ENCODE measurements at regions not wholly inside any gene's neighbourhood (a gene's known extent, or its start where the extent isn't known, plus 50 kb on each side); places are given as distances from the start of the nearest gene placed in this dataset.

- 36% methylated on average over 6 of the region's 6 CpGs for WGBS (ENCODE audit: insufficient coverage, insufficient replicate concordance, low lambda C conversion rate, missing lambda C conversion rate)
- intact Hi-C loops (cut with micrococcal nuclease; ENCODE audit: unreplicated experiment): no loop called here
- no peaks in the 10 kb centered on the region for H3K9me3 ChIP-seq (replicated peaks; ENCODE audit: control insufficient read depth, insufficient read depth, low read length)
- no peak overlapping the region for H2AFZ ChIP-seq (ENCODE audit: control insufficient read depth, low read depth, low read length)
- no peak overlapping the region for H3K27ac ChIP-seq (ENCODE audit: control insufficient read depth, insufficient read depth)
- ChIA-PET SMC1A (ENCODE audit: uncharacterized antibody, unreplicated experiment) (interaction anchor here (1.3 to 1.6 kb wide), 2 partner anchors 12 to 20 kb away, joined by 4 to 7 read pairs; no protein-coding TSS in a partner anchor), CTCF (interaction anchor here (0.9 to 1.2 kb wide), 3 partner anchors 9 to 18 kb away, joined by 3 to 4 read pairs (median 3); no protein-coding TSS in a partner anchor), POLR2A (interaction anchor here (0.6 kb wide), 1 partner anchor 134 kb away, joined by 3 read pairs; no protein-coding TSS in a partner anchor), RAD21 (ENCODE audit: unreplicated experiment) (no interaction called here)
- H3K4me1 ChIP-seq (ENCODE audit: control insufficient read depth, insufficient read depth, low read length): no peaks in the 10 kb centered on the region
- TF ChIP-seq CREB1 (IDR thresholded peaks at IDR 0.05; ENCODE audit: low read depth): no peak
- TF ChIP-seq TBL1XR1 (IDR thresholded peaks at IDR 0.05; ENCODE audit: low read depth, low read length): no peak
- no peak for TF ChIP-seq ATF2 (IDR thresholded peaks at IDR 0.05; ENCODE audit: low read length)
- TF ChIP-seq SKIL (IDR thresholded peaks at IDR 0.05; ENCODE audit: low read depth, poor library complexity, severe bottlenecking): no peak
- TF ChIP-seq TCF7 (IDR thresholded peaks at IDR 0.05; ENCODE audit: borderline replicate concordance): no peak
- no peak for TF ChIP-seq RCOR1 (conservative IDR thresholded peaks at IDR 0.05; ENCODE audit: low read depth, low read length)
- TF ChIP-seq YY1 (IDR thresholded peaks at IDR 0.05; ENCODE audit: low read depth, low read length): no peak
- TF ChIP-seq KDM1A (IDR thresholded peaks at IDR 0.05; ENCODE audit: borderline replicate concordance): no peak
- no peak for TF ChIP-seq E2F8 (IDR thresholded peaks at IDR 0.05; ENCODE audit: low read depth, partially characterized antibody)
- TF ChIP-seq EGR1 (IDR thresholded peaks at IDR 0.05; ENCODE audit: borderline replicate concordance in 1 of 2, low read depth in 2 of 2, low read length in 2 of 2): no peak
- TF ChIP-seq SRF (IDR thresholded peaks at IDR 0.05; ENCODE audit: low read depth in 2 of 2, low read length in 2 of 2): no peak
- no peak for TF ChIP-seq HSF1 (IDR thresholded peaks at IDR 0.05; ENCODE audit: low read depth, low read length)
- no peak for TF ChIP-seq BMI1 (IDR thresholded peaks at IDR 0.05; ENCODE audit: borderline replicate concordance)
- in situ Hi-C loops (cut with MboI): no loop called here
- H4K20me1 ChIP-seq (ENCODE audit: control insufficient read depth, insufficient read depth): no peaks in the 10 kb centered on the region
- FAIRE-seq (no peak), DNase-seq (ENCODE audit: low read depth, low spot score) (no peak), ATAC-seq (no peak)
- no peaks in the 10 kb centered on the region for H3K79me2 ChIP-seq (ENCODE audit: control insufficient read depth, insufficient read depth, low read length)
- no TSS peak for BruUV-seq (replicated peaks)
- H3K4me2 ChIP-seq (ENCODE audit: control insufficient read depth, insufficient read depth): no peak overlapping the region
- H3K9ac ChIP-seq (ENCODE audit: control insufficient read depth, insufficient read depth, low read length): no peak overlapping the region
- no peak overlapping the region for H3K4me3 ChIP-seq
- H3K36me3 ChIP-seq (ENCODE audit: control insufficient read depth in 2 of 2, insufficient read depth in 2 of 2, low read length in 1 of 2): no peaks in the 10 kb centered on the region
- no peaks in the 10 kb centered on the region for H3K27me3 ChIP-seq (replicated peaks in 1 of 2; ENCODE audit: control insufficient read depth in 2 of 2, insufficient read depth in 2 of 2, low read length in 1 of 2)
Observed at GRCh38 chr12:127509066-127509778, 757.7 kb upstream of the TMEM132C start.
